Epithelial cell of prostate (primary cell): ENCODE measurements at regions not wholly inside any gene's neighbourhood (a gene's known extent, or its start where the extent isn't known, plus 50 kb on each side); places are given as distances from the start of the nearest gene placed in this dataset.

Experiments used
- DNase-seq: peaks from one replicate; pipeline ENCODE4 v3.0.0-alpha.2; 2011; ENCODE audit warnings: low read depth, low spot score
- H3K27ac ChIP-seq: fragments of 450-650 bp; 2 replicates; pipeline ENCODE4 v1.5.1; 2017; ENCODE audit warnings: mild to moderate bottlenecking

DNA sequence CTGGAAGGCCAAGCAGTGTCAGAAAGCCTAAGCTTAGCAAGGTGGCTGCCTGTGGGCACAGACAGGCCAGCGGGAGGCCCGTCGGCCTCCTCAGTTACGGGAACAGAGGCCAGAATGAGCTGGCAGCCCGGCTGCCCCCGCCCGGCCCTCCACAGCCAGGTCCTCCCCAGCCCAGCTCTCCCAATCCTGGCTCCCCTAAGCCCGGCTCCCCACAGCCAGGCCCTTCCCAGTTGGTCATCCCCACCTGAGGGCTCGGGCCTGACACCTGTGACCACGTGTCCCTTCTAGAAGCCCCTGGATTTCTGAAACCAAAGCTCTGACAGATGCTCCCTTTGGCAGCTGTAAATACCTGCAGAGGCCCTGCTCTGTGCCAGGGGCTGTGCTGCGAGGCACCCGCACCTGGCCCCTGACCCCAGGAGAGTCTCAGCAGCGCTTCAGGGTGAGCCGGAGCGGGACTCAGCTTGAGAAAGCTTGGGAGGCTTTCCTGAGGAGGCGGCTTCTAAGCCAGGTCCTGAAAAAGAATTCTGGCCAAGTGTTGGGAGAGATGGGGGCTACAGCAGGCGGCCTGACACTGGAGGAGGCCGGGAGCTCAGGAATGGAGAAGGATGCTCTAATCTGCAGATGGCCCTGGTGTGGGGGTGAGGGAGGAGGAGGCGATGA is 80.4 kb upstream of the OLFM1 start:
- no peak overlapping the region for H3K27ac ChIP-seq
- no peak for DNase-seq

DNA sequence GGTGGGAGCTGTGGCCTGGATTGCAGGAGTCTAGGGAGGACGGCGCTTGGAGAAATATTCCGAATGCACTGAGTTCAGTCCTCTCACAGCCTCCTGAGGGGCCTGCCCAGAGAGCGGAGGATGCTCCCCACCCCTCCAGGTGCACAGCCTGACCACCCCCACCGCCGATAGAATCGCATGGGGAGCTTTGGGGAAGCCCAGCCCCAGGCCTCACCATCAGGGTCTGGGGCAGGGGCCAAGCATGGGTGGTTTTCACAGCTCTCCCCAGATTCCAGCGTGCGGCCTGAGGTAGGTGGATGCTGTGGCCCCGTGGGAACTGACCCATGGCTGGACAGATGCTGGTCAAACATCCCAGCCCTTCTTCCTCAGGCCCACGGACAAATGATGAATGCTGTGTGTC is 79.9 kb upstream of the OLFM1 start:
- H3K27ac ChIP-seq = no peak overlapping the region
- no peak for DNase-seq

DNA sequence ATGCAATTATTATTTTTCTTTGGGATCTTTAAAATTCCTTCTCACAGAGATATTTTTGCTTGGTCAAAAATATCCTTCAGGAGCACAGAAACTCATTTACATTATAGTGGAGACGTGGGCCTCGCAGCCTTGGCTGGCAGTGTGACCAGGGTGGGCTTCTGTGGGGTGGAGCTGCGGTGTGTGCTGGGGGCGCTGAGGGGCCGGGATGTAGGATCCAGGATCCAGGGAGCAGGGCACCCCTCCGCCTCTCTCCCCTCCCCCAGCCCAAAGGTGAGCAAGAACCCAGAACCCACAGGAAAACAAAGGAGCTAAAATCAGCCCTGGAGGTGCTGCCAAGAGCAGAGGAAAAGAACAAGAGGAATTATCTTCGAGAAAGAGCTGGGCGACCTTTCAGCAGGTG is 79.1 kb upstream of the OLFM1 start:
- DNase-seq = no peak
- no peak overlapping the region for H3K27ac ChIP-seq

DNA sequence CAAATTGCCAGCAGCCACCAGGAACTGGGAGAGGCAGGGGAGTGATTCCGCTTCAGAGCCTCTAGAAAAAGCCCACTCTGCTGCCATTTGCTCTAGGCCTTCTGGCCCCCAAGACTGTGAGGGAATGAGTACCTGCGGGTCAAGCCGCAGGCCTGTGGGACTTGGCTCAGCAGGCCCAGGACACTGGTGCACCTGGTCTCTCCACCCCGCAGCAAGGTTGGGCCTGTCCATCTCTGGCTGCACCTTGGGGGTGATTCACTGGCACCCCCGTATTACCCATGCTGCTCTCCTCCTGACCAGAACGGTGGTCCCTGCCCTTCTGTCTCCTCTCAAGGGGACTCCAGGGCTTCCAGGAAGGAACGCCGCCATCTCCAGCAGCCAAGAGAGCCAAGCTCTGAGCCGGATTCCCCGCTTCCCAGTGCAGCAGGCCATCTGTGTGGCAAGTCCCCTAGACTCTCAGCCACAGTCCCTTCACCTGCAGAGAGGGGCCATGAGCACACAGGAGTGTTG is 78.4 kb upstream of the OLFM1 start:
- no peak overlapping the region for H3K27ac ChIP-seq
- DNase-seq = no peak

- DNase-seq = no peak
- no peak overlapping the region for H3K27ac ChIP-seq
Measured at GRCh38 chr9:135009794-135010585, 77.5 kb upstream of the OLFM1 start.

GRCh38 chr9:135010586-135010860 is 76.9 kb upstream of the OLFM1 start:
- DNase-seq = no peak
- H3K27ac ChIP-seq = no peak overlapping the region

GRCh38 chr9:135010921-135011320 is 76.5 kb upstream of the OLFM1 start:
- DNase-seq = no peak
- no peak overlapping the region for H3K27ac ChIP-seq

GRCh38 chr9:135012166-135012565 is 75.3 kb upstream of the OLFM1 start:
- no peak overlapping the region for H3K27ac ChIP-seq
- DNase-seq = no peak

- DNase-seq = no peak
- no peak overlapping the region for H3K27ac ChIP-seq
Measured at GRCh38 chr9:135014311-135015010, 73.0 kb upstream of the OLFM1 start.

DNA sequence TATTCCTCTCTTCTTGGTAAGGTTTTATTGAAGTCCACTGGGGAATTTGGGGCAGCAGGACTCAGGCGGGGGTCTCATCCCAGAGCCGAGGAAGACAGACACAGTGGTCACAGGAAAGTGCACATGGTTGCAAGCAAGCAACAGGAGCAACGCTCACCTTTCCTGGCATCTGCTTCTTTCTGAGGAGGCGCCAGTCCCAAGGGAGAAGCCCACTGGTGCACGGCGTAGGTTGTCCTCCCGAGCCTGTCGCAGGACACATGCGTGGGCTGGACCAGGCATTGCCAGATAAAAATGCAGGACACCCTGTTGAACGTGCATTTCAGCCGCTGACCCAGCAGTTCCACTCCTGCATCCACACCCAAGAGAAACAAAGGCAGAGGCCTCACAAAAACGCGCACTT is 72.4 kb upstream of the OLFM1 start:
- H3K27ac ChIP-seq = no peak overlapping the region
- no peak for DNase-seq

- H3K27ac ChIP-seq = no peak overlapping the region
- DNase-seq = no peak
Measured at GRCh38 chr9:135015565-135015964, 71.9 kb upstream of the OLFM1 start.

DNA sequence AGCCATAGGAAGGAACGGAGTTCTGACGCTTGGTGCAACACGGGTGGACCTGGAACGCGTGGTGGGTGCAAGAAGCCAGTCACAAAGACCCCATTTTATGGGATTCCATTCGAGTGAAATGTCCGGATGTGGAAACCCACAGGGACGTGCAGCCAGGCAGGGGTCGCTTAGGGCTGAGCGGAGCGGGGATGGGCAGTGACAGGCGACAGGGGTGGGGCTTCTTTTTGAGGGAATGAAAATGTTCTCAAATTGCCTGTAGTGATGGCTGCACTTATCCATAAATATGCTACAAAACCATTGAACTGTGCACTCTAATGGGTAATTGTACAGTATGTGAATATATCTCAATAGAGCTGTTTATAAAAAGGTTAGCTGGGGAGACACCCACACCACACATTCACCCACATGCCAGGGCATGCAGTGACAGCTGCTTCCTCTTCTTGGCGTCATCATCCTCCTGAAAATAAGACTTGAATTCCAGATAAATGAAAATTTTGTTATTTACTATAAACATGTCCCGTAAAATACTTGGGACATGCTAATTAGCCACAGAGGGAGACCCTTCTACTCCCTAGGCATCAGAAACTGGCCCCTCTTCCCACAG is 71.3 kb upstream of the OLFM1 start:
- H3K27ac ChIP-seq = no peak overlapping the region
- DNase-seq = no peak

GRCh38 chr9:135016876-135017275 is 70.6 kb upstream of the OLFM1 start:
- DNase-seq = no peak
- H3K27ac ChIP-seq = no peak overlapping the region

GRCh38 chr9:135017899-135018298 is 69.6 kb upstream of the OLFM1 start:
- DNase-seq = no peak
- no peak overlapping the region for H3K27ac ChIP-seq

- no peak overlapping the region for H3K27ac ChIP-seq
- DNase-seq = no peak
Measured at GRCh38 chr9:135018306-135018915, 69.1 kb upstream of the OLFM1 start.

- no peak for DNase-seq
- no peak overlapping the region for H3K27ac ChIP-seq
Measured at GRCh38 chr9:135019224-135019623, 68.2 kb upstream of the OLFM1 start.

- no peak overlapping the region for H3K27ac ChIP-seq
- no peak for DNase-seq
Measured at GRCh38 chr9:135020481-135021392, 66.7 kb upstream of the OLFM1 start.

GRCh38 chr9:135021393-135021789 is 66.1 kb upstream of the OLFM1 start:
- H3K27ac ChIP-seq = no peak overlapping the region
- DNase-seq = no peak

DNA sequence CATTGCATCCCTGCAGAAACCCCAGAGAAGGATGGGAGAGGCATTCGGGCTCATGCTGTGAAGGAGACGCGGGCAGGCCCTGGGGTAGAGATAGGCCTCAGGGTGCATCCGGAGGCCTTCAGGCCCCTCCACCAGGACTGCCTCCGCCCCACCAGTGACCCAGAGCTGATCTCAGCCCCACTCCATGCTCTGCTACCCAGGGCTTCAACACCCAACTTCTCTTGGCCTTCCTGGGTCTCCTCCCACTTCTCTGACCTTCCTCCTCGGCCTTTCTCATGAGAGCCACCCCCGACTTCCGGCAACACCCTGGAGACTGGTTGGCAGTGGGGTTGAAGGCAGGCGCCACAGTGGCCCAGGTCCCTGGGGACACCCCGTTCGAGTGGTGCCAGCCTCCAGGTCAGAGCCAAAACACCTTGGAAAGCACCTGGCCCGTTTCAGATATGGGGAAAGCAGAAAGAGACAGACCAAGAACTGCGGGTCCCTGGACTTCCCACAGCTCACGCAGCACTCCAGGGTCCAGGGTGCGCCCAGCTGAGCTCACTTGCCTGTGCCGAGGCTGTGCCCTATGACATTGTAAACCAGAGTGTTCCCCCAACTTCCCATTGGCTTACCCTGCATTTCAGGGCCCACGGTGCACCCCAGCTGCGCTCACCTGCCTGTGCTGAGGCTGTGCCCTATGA is 65.1 kb upstream of the OLFM1 start:
- H3K27ac ChIP-seq = no peak overlapping the region

More for the DNA sequence above, 65.1 kb upstream of the OLFM1 start:
- no peak for DNase-seq
